GM18505 (cell line): ENCODE measurements at regions not wholly inside any gene's neighbourhood (a gene's known extent, or its start where the extent isn't known, plus 50 kb on each side); places are given as distances from the start of the nearest gene placed in this dataset.

Experiments used
- ATAC-seq: cut with Tn5 transposase; IDR thresholded peaks from one replicate; pipeline ENCODE4 v1.9.1; 2021; ENCODE audit not compliant: unreplicated experiment
- POLR2A ChIP-seq: IDR thresholded peaks from 4 replicates; pipeline ENCODE4 v1.6.1; 2011; ENCODE audit warnings: borderline replicate concordance; ENCODE audit not compliant: insufficient read depth, insufficient read length; ENCODE audit errors: extremely low read depth

GRCh38 chr10:117601716-117602115 is 59.2 kb downstream of the EMX2 start:
- ATAC-seq = no peak
- no peak for TF ChIP-seq POLR2A

- TF ChIP-seq POLR2A = no peak
- ATAC-seq = no peak
Observed at GRCh38 chr10:117603081-117603480, 60.5 kb downstream of the EMX2 start.

- no peak for TF ChIP-seq POLR2A
- ATAC-seq = no peak
Observed at GRCh38 chr10:117603726-117604125, 61.2 kb downstream of the EMX2 start.

GRCh38 chr10:117609095-117609795 is 66.7 kb downstream of the EMX2 start:
- no peak for TF ChIP-seq POLR2A

GRCh38 chr10:117609796-117610170 is 67.2 kb downstream of the EMX2 start:
- no peak for ATAC-seq
- TF ChIP-seq POLR2A = no peak

More at GRCh38 chr10:117609095-117609795, 66.7 kb downstream of the EMX2 start:
- no peak for ATAC-seq

GRCh38 chr10:117610321-117610720 is 67.8 kb downstream of the EMX2 start:
- TF ChIP-seq POLR2A = no peak
- no peak for ATAC-seq

- ATAC-seq = no peak
- no peak for TF ChIP-seq POLR2A
Observed at GRCh38 chr10:117612113-117612512, 69.6 kb downstream of the EMX2 start.

- no peak for TF ChIP-seq POLR2A
- no peak for ATAC-seq
Observed at GRCh38 chr10:117615649-117616048, 73.1 kb downstream of the EMX2 start.

- ATAC-seq = peak; percentile 58
- no peak for TF ChIP-seq POLR2A
Observed at GRCh38 chr10:117616179-117616578, 73.6 kb downstream of the EMX2 start.

GRCh38 chr10:117617086-117617485 is 74.5 kb downstream of the EMX2 start:
- no peak for TF ChIP-seq POLR2A
- ATAC-seq = no peak

GRCh38 chr10:117617659-117618058 is 75.1 kb downstream of the EMX2 start:
- ATAC-seq = no peak
- TF ChIP-seq POLR2A = no peak

- no peak for ATAC-seq
- TF ChIP-seq POLR2A = no peak
Observed at GRCh38 chr10:117619223-117619622, 76.7 kb downstream of the EMX2 start.

GRCh38 chr10:117619707-117620405 is 77.3 kb downstream of the EMX2 start:
- TF ChIP-seq POLR2A = no peak
- no peak for ATAC-seq

- no peak for ATAC-seq
- no peak for TF ChIP-seq POLR2A
Observed at GRCh38 chr10:117621196-117621595, 78.7 kb downstream of the EMX2 start.
